GM18867 (cell line): ENCODE measurements at regions not wholly inside any gene's neighbourhood (a gene's known extent, or its start where the extent isn't known, plus 50 kb on each side); places are given as distances from the start of the nearest gene placed in this dataset.
A peak's percentile ranks its signal among the peaks of the same experiment; 100 is the strongest.

Experiments
- ATAC-seq: cut with Tn5 transposase; IDR thresholded peaks from one replicate; pipeline ENCODE4 v1.9.1; 2021; ENCODE audit warnings: mild to moderate bottlenecking, moderate library complexity; ENCODE audit not compliant: unreplicated experiment

DNA sequence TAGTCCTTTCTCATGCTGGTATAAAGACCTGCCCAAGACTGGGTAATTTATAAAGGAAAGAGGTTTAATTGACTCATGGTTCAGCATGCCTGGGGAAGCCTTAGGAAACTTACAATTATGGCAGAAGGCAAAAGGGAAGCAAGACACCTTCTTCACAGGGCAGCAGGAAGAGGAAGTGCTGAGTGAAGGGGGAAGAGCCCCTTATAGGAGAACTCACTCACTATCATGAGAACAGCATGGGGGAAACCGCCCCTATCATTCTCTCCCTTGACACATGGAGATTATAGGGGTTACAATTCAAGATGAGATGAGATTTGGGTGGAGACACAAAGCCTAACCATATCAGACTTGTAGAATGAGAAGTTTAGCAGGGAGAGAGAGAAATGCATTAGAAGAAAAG, 373.3 kb upstream of the DIAPH2 start:
- ATAC-seq = no peak

DNA sequence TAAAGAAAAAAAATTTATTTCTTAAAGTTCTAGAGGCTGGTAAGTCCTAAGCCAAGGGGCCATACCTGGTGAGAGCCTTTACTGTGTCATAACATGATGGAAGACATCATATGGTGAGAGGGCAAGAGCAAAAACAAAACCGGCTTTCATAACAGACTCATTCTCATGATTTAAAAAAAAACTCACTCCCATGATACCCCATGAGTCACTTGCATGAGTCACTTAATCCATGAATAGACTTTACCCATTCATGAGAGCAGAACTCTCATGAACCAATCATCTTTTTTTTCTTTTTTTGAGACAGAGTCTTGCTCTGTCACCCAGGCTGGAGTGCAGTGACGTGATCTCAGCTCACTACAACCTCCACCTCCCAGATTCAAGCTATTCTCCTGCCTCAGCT, 369.7 kb upstream of the DIAPH2 start:
- ATAC-seq = no peak

DNA sequence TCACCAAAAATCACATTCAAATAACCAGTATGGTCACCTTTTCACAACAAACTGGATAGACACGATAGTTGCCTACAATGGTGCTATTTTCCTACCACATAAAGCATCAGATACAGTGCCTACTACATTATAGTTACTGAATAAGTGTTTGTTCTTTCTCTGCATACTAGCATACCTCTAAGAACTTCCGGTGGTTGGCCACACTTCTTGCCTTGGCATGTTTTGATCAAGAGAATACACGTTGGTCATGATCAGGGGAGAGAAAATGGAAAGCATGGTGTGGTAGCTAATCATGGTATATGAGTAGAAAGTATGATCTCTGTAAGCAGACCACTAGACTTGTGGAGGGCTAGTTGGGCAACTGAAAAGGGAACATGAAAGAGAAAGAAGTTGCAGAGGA, 322.8 kb upstream of the DIAPH2 start:
- ATAC-seq = no peak

DNA sequence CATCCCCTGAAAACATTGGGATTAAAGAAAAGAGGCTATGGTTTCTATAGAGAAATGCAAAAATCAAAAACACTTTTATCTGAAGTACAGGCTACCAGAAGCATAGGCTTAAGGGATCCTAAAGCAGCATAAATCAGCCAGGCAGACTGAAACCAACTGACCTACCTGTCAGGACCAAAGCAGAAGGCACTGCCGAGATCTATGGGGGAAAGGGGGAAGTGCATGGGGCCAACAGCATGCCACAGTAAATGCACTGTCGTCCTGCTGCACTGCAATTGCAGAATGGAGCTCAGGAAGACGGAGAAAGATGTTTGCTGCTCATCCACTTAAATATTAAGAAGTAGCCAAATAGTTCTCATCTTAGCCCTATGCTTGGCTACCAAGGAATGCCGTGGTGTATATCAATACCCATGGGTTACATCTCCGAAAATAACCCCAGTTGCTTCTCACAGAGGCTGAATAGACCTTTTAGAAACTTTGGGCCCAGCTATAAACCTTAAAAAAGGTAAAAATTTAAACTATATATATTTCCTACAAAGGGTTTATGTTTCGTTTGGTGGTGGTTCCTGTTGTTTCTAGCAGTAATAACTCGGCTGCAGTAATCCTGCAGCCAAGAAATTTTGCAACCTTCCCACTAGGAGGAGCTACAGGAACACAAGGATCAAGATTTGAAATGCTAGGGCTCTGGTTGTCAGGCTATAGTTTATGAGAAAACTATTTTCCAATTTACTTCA, 312.2 kb upstream of the DIAPH2 start:
- ATAC-seq = peak; percentile 53

DNA sequence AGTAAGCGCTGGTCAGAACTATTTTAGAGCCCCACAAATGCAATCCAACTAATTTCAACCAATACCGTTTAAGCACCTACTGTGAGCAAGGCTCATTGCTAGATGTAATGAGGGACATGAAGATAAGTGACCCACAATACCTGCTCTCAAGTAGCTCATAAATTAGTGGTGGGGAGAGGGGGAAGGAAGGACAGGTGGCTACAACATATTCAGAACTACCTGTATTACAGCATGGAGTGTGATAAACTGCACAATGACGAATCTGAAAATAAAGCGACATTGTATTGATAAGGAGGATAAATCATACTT, 311.6 kb upstream of the DIAPH2 start:
- no peak for ATAC-seq

DNA sequence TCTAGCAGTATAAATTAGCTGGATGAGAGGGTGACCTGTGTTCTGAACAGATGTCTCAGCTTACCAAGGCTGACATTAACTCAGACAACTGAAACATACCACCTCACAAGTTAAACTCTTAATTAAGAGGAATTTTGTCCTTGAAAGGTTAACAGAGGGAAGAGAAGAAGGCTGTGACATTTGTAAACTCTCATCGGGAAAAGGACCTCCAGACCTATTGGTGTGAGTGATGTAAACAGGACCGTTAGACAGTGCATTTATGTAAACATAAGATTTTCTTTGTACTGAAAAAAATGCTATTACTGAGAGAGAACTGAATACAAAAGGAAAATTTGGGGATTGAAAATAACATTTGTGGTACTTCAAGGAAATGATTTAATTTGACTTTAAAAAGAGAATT, 308.4 kb upstream of the DIAPH2 start:
- no peak for ATAC-seq

DNA sequence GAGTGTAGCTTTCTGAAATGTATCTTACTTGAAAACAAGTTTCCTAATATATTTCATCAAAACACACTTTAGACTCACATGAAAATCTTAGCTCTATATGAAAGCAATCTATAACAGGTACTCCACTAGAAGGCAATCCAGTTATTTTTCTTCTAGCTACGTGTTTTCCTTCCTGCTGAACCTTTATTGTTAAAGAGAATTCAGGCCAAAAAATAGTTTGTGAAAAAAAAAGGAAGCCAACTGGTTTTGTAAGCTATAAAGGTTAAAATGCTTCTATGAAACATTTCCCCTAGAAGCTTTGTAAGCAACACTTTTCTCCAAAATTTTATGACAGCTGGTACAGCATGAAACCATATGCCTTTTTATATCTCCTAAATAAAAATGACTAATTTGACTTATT, 304.7 kb upstream of the DIAPH2 start:
- no peak for ATAC-seq

DNA sequence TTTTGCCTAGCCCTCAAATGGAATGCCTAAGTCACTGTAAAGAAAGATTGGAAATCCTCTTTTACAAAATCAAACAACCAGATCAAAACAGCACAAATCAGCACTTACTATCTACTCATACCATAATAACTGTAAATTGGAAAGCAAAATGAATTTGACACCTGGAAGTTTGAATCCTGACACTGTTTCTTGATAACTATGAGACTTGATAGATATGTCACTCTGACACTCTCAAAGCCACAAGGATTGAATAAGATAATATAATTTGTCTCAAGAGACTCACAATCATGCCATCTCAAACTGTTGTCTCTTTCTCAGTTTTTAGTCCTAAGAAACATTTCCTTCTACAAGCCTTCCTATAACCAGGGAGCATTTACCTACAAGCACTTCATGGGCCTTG, 302.6 kb upstream of the DIAPH2 start:
- ATAC-seq = no peak

DNA sequence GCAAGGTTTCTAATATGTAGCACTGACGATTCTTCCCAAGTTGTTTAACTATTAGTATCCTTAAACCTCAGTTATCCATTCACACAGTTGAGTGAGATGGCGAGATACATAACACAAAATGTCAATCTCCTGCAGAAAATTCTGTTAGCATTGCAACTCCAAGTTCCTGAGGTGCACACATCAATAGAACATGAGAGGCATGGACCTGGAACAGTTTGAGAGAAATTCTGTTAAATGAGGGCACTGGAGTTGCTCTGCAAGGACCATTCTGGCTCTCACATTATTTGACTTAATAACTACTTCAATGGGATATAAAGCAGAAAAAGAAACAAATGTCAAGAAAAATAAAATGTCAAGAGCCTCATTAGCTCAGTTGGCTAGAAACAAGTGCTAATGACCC, 301.2 kb upstream of the DIAPH2 start:
- no peak for ATAC-seq

DNA sequence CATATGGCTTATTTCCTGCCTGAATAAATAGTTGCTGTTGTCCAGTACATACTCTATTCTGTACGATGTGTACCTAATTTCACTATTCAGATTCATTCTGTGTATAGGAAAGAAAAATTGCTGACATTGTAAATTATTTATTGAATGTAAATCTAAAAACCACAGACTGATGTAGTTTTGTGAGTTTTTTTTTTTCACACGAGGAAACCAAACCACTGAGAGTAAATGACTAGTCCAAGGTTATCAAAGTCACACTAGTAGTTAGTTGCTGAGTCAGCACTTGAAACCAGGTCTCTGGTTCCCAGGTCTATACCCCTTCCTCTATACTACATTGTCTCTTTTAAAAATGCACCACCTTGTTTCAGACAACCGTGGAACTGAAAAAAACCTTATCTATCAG, 298.3 kb upstream of the DIAPH2 start:
- no peak for ATAC-seq

DNA sequence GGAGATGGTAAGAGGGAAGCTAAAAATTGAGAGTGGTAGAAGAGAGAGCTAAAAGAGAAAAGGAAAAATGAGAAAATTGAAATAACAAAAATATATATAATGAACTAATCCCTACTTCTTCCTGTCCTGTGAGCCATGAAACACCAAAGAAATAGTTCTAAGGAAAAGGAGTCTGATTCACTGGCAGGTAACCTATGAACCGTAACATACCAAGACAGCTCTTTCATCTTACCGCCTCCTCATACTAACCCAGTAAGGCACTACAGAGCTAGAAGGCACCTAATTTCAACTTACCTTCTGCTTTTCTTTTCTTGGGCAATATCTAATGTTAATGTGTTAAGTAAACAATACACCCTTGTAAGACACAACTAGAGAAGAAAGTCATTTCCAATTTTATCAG, 297.7 kb upstream of the DIAPH2 start:
- ATAC-seq = no peak

DNA sequence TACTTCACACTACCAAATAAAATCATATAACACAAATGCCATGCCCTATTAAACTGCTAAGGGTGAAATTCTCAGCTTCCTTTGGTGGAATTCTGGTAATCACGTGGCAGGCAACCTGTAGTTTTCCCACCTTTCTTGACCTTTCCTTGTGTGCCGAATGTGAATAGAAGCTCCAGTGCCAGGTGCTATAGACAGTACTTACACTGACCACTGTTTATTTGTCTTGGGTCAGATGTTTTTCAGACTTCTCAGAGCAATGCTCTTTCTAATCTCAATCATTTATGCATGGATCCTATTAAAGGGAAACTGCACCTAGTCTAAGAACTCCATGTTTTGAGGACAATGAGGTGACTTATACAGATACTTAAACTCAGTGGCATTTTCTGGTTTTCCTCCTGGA, 296.8 kb upstream of the DIAPH2 start:
- no peak for ATAC-seq

DNA sequence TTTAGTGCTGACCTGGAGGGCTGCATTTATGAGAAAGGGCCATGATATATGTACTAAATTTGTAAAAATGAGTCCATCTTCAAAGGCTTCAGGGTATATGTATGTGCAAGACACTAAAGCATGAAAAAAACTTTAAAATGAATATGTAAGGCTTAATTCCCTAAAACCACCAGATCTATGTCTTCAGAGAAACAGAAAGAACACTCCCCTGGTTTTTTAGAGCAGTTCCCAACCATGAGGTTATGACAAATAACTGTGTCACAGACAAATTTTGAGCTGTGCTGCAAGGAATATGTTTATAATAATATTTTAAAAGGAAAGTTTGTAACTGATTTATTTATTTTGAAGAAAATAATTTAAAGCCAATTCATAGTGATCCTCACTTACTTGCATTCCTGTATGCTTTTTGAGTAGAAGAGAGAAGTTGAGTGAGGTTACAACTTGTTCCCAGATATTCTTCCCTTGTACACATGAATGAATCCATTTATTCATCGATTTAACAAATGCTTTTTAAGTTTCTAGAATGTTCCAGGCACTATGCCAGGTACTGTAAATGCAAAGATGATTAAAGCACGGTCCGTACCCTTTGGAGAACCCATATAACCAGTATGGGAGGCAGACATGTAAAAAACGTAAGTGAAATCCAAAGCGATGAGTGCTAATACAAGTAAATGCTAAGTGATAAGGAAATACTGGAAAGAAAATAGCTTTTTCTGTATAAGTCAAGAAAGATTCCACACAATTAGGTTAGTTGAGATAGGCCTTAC, 295.2 kb upstream of the DIAPH2 start:
- no peak for ATAC-seq

DNA sequence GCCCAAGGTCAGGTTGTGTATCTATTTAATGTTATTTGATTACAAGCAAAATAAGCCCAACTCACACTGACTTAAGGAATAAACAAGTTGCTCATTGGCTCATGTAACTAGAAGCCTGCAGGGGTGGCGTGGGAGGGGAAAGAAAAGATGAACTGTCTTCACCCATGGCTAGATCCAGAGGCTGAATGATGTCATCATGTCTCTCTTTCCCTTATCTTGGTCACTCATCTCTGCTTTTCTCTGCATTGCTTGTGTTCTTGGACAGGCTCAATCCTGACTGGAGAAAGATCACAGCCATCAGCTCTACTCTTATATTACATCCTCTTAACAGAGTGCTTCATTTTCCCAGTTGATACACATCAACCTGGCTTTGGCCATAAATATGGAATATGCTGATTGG, 290.0 kb upstream of the DIAPH2 start:
- ATAC-seq = no peak

DNA sequence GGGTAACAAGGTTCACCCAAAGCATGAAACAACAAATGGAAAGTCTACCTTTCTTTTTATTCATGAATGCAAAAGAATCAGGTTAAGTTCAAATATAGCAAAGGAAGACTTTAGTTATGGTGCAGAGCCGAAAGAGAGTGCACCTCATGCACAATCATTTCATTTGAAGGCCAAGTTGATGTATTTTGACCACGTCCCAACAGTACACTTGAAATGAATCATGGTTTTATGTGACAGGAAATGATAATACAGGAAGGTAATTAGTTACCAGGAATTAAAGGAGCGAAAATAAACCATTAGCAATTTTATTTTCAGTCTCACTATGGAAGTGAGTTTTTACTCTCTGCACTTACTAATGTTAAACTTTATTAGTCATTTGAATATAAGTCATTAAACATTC, 281.2 kb upstream of the DIAPH2 start:
- no peak for ATAC-seq

DNA sequence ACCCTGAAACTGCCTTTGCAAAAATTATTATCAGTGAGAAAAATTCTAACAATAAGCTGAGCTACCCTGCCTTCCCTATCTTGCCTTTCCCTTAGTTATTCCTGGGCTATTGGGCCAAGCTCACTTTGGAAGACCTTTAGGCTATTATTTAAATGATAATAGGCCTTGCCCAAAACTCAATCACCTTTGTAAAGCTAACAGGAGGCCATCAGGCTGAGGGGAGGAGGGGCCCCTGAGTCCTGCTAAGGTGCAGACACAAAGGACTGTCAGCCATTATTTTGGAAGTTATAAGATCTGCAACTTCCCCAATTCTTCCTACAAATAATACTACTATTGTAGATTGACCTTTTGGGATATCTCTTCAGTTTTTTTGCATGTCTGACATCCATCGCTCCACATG, 278.8 kb upstream of the DIAPH2 start:
- ATAC-seq = no peak

DNA sequence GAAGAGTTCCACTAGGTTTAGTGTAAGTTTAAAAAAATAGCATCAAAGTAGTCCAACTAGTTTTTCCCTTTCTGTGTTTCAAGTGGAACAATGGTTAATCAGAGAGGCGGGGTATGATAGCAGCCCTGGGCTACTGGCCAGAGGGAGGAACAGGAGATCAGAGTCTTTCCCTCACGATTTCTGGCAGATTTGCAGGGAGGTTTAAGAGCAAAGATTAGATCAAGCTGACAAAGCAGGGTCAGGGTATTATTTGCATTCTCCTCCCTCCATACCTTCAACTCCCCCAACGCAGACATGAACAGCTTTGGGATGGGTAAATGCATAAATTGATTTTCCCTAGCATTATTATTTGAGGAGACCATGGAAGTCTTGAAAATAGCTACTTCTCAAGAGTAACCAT, 277.6 kb upstream of the DIAPH2 start:
- ATAC-seq = no peak

DNA sequence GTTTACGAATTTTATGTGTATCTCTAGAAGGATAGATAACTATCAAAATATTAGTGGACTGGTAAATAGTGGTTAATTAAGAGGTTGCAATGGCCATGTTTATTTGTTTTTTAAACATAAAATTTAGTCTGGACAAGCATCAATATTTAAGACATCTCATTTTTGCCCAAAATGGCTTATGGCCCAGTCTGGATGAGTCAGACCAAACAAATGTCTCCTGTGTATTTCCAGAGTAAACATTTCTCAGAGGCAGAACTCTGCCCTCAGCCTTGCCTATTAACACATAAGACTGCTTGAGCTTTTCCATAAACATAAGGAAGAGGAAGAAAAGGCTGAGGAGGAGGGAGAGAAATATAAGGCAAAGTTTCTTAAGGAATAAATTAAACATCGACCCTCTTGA, 277.1 kb upstream of the DIAPH2 start:
- no peak for ATAC-seq

DNA sequence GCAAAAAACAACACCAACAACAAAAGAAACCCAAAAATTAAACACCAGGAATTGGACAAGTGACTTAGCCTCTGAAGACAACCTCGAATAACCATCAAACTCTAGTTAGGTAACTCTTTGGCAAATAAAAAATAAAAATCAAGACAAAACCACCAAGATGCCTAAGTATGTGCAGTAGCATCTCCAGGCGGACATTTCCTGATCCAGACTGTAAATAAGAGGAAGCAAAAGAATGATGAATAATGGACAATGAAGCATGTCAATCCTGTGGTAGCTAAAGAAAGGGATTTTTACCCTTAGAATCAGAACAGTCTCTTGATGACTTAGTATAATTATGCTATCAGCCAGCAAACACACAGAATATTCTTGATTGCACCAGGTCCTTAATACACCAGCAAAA, 276.7 kb upstream of the DIAPH2 start:
- ATAC-seq = no peak

DNA sequence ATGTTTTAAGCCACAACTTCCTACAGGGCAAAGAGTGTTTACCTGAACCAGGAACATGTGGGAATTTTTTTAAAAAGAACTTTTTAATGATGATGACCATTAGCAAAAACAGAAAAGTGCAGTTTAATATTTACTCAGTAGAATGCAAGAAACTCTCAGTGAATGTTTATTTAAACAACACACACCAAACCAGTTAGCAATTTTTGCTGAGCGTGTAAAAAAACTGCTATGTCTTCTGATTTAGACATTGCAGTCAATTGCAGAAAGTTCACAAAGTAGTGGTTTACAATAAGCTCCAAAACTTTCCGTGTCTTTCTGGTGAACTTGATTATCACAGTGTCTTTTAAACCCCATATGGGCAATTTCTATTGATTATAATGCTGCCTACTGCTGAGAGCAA, 273.7 kb upstream of the DIAPH2 start:
- no peak for ATAC-seq

DNA sequence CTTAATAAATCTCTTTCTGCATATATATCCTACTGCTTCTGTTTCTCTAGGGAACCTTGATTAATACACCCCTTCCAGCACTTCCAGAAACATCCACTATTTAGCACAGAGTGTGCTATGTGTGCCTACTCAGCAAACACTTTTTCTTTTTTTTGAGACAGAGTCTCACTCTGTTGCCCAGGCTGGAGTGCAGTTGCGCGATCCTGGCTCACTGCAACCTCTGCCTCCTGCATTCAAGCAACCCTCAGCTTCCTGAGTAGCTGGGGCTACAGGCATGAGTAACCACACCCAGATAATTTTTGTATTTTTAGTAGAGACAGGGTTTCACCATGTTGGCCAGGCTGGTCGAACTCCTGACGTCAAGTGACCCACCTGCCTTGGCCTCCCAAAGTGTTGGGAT, 266.9 kb upstream of the DIAPH2 start:
- ATAC-seq = no peak

DNA sequence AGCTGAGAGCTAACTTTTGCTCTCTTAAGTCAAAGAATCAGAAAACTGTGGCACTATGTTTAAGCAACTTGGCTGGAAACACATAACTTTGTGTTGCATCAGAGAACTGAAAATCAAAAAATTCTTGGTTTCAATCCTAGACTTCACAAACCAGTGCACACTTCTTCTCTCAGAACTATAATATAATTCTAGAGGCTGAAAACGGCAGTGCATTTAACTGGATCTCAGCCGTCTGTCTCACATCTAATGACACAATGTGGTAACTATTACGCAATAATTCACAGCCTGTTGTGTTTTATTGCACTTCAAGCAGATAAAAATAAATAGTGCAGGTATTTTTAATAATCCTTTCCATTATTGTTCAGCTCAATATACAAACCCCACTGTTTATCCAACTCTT, 260.6 kb upstream of the DIAPH2 start:
- peak; percentile 65 for ATAC-seq

DNA sequence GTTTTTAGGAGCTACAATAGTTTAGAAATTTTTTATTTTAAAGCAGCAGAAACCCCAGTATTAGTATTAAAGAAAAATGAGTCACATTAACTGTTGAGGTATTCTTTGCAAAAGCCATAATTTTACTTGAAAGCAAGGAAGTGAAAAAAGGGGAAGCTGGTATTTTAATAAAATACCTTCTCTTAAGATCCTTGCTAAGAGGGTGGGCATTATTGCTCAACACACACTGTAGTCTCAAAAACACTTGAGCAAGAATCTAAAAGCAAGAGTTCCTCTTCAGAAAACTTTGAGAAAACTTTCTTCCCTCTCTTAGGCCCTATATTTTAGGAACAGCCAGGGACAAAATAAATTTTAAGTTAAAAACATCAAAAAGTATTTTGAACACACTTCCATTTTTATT, 259.4 kb upstream of the DIAPH2 start:
- ATAC-seq = no peak
